ENCODE measurements at regions not wholly inside any gene's neighbourhood (a gene's known extent, or its start where the extent isn't known, plus 50 kb on each side); places are given as distances from the start of the nearest gene placed in this dataset.
"Not testable (repeated sequence)": the region's sequence is repeated elsewhere in the genome, so short reads cannot be mapped to it uniquely, and the experiment has no call there.

GRCh38 chr6:134665029-134665723 is 284.7 kb downstream of the ALDH8A1 start:
- DNase-seq, result no peak

GRCh38 chr6:134663800-134664535 is 285.9 kb downstream of the ALDH8A1 start:
- DNase-seq, result peak; percentile 73

DNA sequence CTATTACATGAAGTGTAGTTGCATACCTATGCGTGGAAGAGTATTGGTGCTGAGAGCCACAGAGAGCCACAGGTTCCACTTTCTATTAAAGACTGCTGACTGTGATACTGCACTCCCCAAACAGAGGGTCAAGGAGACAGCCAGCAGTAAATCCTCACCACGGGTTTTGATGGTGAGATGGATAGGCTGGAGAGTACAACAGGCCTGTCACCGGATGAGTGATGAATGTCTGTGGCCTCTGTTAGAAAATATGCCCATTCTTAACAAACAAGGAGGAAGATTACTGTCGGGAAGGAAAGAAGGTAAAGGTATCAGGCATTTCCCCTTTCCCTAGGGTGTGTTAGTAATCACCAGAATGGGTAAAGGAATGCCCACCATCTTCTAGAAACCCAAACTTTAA is 286.5 kb downstream of the ALDH8A1 start:
- DNase-seq, result no peak

DNA sequence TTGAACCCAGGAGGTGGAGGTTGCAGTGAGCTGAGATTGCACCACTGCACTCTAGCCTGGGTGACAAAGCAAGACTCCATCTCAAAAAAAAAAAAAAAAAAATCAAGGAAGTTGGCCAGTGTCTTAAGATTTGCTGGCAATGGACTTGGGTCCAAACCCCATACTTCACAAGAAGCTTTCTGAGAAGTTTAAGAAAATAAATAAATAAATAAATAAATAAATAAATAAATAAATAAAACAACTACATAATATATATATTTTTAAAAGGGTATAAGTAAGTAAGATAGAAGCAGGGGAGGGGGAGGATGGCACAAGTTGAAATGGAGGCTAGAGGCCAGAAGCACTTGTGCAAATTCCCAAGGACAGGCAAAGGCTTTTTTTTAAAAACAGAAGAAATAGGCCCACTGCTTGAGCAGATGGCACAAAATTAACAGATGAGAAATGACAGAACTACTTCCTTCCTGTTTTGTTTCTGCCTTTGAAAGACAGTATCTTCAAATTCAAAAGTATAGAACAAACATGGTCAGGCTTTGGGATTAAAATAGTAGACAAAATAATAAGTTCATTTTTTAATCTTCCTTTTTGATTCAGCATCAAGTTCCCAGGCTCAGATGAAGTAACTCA is 287.7 kb downstream of the ALDH8A1 start:
- no peak for DNase-seq

DNA sequence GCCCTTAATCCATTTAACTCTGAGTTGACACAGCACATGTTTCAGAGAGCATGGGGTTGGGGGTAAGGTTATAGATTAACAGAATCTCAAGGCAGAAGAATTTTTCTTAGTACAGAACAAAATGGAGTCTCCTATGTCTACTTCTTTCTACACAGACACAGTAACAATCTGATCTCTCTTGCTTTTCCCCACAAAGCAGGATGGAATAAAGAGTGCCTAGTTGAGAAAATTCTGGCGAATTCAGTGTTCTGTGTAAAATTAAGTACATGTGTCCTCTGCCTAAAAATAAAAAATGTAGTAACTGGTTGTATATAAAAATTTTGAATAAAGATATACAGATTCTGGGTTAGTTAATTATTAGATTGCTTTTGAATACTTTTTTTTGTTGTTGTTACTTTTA is 290.0 kb downstream of the ALDH8A1 start:
- not testable (repeated sequence) for DNase-seq

GRCh38 chr6:134658596-134658995 is 291.3 kb downstream of the ALDH8A1 start:
- DNase-seq, result no peak

DNA sequence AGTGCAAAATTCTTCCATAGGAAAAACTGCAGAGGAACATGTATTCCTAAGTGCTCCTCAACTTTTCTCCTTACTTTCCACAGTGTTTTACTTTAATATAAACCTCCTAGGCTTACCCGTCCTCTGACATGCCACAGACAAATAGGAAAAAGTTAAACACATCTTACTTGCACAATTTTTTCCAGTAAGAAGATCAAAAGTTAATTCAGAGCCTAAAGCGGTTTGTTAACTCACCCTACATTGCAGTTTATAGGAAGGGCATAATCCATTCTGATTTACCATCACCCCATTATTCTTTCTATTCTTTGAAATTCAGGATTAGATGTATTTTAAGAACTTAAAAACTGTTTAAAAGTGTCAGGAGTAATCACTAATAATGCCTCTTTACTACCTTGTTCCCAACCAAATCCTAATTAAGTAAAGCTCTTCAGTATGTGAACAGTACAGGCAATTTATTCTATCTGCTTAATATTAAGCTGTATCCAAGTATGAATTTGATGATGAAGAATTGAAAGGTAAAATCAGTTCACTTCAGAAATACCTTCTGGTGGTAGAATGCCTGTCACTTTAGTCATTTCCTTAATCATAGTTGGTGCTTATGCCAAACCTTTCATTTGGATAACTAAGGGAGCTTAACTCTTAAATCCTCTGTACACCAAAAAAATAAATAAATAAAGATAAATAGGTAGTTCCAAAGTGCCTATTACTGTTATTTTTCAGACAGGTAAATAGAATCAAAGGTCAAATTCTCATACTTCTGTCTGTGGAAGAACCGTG is 292.0 kb downstream of the ALDH8A1 start:
- peak; percentile 22 for DNase-seq

DNA sequence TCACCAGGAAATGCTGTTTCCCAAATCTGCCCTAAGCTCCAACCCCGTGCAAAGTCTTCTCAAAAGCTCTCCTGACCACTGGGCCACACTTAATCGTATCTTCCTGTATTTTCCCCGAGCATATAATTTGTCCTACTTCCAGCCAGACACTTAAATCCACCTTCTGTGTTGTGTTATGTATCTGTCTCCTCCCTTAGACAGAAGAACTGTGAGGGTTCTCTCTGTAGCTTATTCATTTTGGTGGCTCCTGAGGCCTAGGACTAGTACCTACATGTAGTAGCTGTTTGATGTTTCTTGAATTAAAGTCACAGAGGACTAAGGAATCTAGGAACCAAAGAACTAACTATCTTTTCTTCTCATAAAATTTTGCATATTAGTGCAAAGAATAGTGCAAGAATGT is 292.6 kb downstream of the ALDH8A1 start:
- DNase-seq, result no peak

GRCh38 chr6:134654751-134655150 is 295.1 kb downstream of the ALDH8A1 start:
- DNase-seq, result no peak

DNA sequence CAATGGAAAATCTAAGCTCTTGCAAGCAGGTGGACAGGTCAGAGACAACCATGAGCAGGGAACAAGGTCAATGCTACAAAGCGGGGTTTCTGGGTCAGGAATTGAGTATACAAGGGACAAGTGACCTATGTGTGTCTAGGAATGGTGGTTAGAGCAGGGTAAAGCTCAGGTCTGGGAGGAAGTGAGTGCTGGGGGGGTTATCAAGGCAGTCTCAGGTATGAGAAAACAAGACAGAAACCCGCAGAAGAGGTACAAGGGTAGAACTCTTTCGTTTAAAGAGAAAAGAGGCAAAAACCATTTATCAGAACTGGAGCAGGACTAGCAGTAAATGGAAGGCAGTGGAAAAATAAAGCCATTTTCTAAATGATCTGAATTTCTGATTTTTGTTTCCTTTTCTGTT is 298.4 kb downstream of the ALDH8A1 start:
- no peak for DNase-seq

DNA sequence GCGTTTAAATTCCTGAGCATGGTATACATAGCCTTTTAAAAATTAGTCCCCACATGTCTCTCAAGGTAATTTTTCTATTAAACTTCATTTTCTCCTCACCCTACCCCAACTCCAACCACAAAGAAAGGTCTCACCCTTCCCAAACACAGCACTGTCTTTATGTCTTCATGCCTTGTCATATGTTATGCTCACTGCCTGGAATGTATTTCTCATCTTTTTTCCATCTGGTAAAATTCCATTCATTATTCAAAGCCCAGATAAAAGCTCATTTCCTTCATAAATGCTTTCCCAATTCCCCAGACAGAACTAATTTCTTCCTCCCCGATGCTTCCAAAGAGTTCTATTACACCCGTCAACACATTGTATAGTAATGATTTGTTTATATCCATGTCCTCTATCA is 302.0 kb downstream of the ALDH8A1 start:
- peak; percentile 45 for DNase-seq

GRCh38 chr6:134642819-134643218 is 307.1 kb downstream of the ALDH8A1 start:
- DNase-seq, result no peak

GRCh38 chr6:134642279-134642678 is 307.6 kb downstream of the ALDH8A1 start:
- DNase-seq, result no peak

- peak; percentile 91 for DNase-seq
Measured at GRCh38 chr6:134640975-134641429, 308.9 kb downstream of the ALDH8A1 start.

DNA sequence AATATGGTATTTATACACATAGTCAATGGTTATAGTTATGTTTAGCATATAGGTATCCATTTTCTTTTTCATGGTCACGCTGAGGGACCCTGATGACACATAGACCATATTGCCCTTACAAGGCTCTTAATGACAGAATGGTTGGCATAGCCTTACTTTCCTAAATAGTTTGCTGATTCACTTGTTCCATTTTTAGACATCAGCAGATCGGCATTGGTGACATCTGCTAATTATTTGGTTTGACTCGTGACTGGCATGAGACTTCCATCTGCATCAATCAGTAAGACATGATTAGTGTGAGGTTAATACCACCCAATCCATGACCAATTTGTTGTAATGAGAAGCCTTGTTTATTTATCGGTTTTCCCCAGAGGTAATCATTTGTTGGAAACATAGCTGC is 309.7 kb downstream of the ALDH8A1 start:
- DNase-seq, result no peak

DNA sequence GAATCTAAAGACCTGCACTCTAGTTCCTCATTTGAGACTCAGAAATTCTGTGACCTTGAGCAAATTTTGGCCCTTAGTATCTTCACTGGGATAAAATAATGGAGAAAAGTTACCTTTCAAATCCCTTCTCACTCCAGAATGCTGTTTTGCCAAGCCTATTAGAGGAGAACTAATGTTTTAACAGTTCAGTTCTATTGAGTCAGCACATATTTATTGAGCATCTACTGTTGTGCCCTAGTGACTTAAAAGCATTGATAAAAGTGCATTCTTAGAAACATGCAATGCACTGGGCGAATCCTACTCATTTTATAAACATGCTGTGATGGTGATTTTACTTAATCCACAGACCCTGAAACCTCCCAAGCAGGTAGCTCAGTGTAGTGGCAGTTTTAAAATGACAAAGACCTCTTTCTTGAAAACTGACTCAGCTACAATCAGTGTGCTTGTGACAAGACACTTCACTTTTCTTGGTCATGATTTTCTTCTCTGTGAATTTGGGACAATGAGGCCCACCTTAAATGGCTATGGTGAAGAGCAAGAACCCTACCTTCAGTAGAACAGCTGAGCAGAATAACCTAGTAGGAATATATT is 312.0 kb downstream of the ALDH8A1 start:
- no peak for DNase-seq

- DNase-seq, result no peak
Measured at GRCh38 chr6:134637282-134637681, 312.6 kb downstream of the ALDH8A1 start.

DNA sequence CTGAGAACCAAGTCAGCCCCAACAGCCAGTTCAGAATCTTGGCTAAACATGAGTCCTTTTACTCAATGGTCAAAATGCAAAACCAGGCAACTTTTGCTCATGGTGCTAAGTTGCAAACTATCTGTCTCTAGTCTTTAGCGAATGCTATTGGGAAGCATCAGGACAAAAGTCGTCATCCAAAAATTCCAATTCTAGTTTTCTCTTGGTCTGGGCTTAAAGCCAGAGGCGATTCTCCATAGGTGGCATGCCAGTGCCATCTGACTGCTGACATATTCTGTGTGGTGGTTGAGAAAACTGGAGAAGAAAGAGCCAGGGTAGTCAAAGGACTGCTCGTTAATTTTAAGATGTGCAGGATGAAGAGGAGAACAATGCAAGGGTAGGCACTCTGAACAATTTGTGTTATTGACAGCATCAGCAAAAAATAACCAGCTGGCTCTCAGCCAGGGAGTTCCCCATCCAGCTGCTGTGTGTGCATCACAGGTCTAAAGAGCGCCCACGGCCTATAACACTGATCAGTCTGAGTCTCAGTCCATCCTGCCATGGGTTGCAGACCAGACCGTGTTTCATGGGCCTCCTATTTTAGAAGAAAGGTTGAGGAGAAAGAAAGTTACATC is 313.6 kb downstream of the ALDH8A1 start:
- DNase-seq, result no peak

GRCh38 chr6:134634966-134635365 is 314.9 kb downstream of the ALDH8A1 start:
- DNase-seq, result no peak

DNA sequence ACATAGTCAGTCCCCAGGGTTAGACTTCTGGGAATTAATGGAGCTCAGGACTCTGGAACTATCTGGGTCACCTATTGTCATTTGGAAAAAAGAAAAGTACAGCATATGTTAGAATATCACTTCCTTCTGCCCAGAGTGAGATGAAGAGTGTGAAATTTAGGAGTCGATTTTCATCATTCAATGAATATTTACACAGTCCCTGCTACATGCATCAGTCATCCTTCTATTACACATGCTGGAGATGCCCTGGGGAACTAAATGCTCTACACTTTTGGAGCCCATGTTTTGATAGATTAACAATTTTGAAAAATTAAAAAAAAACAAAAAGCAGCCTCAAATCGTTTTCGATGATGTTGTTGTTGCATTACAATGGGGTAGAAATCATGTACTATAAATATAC is 315.4 kb downstream of the ALDH8A1 start:
- DNase-seq, result no peak

- DNase-seq, result not testable (repeated sequence)
Measured at GRCh38 chr6:134632982-134633940, 315.3 kb upstream of the SGK1 start.

Data from EL (cell line).